ENCODE measurements at regions not wholly inside any gene's neighbourhood (a gene's known extent, or its start where the extent isn't known, plus 50 kb on each side); places are given as distances from the start of the nearest gene placed in this dataset.
A peak's percentile ranks its signal among the peaks of the same experiment; 100 is the strongest.

- no peak overlapping the region for H3K4me3 ChIP-seq (replicated peaks in 1 of 4; ENCODE audit: control extremely low read depth in 1 of 4, insufficient read depth in 1 of 4, low read depth in 3 of 4, low read length in 4 of 4)
- H3K36me3 ChIP-seq (ENCODE audit: control insufficient read depth, insufficient read depth, low read length): peaks cover 1% of the 10 kb centered on the region
- peaks cover 31% of the 10 kb centered on the region for H3K79me2 ChIP-seq (ENCODE audit: control insufficient read depth, insufficient read depth, low read length)
These were observed 102.9 kb downstream of the RPL27A start for GRCh38 chr11:8785457-8785856.

DNA sequence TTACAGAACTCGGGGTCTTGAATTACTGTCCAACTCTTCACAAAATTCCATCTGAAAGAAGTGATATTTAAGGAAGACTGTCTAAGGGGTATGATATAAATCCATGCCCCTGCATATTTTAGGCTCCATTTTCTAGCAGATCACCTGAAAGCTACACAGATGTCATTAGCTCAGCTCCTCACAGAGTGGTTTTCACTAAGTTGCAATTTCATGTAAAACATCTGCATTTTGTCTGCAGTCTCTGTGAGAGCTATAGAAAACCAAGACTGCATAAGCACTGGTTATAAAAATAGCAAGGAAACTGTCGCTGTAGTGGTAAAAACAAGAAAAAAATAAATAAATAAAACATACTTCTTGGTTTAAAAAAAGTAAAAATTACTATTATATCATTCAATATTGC is 103.4 kb downstream of the RPL27A start:
- no peak for DNase-seq (ENCODE audit: low read depth in 2 of 2)
- Histone ChIP-seq H3K79me2 (ENCODE audit: control insufficient read depth, insufficient read depth, low read length) (peaks cover 34% of the 10 kb centered on the region), H3K4me1 (ENCODE audit: control insufficient read depth, extremely low read depth, insufficient read depth, low read length) (no peaks in the 10 kb centered on the region), H3K9me3 (ENCODE audit: control insufficient read depth, insufficient read depth, low read depth, low read length) (no peaks in the 10 kb centered on the region), H3K27ac (ENCODE audit: insufficient read depth, low read length) (no peak overlapping the region), H3K4me2 (ENCODE audit: extremely low read depth, insufficient read depth, low read length) (no peak overlapping the region), H3K27me3 (ENCODE audit: control insufficient read depth, insufficient read depth, low read length) (no peaks in the 10 kb centered on the region), H4K20me1 (ENCODE audit: control insufficient read depth, extremely low read depth, insufficient read depth, low read length) (no peaks in the 10 kb centered on the region), H2AFZ (ENCODE audit: low read length) (no peak overlapping the region), H3K9ac (ENCODE audit: insufficient read depth, low read length) (no peak overlapping the region), H3K4me3 (replicated peaks in 1 of 4; ENCODE audit: control extremely low read depth in 1 of 4, insufficient read depth in 1 of 4, low read depth in 3 of 4, low read length in 4 of 4) (no peak overlapping the region), H3K36me3 (ENCODE audit: control insufficient read depth, insufficient read depth, low read length) (peaks cover 1% of the 10 kb centered on the region)
- TF ChIP-seq EZH2 (IDR thresholded peaks at IDR 0.05; ENCODE audit: low read length, missing control alignments): no peak
- TF ChIP-seq, protein P1, sequence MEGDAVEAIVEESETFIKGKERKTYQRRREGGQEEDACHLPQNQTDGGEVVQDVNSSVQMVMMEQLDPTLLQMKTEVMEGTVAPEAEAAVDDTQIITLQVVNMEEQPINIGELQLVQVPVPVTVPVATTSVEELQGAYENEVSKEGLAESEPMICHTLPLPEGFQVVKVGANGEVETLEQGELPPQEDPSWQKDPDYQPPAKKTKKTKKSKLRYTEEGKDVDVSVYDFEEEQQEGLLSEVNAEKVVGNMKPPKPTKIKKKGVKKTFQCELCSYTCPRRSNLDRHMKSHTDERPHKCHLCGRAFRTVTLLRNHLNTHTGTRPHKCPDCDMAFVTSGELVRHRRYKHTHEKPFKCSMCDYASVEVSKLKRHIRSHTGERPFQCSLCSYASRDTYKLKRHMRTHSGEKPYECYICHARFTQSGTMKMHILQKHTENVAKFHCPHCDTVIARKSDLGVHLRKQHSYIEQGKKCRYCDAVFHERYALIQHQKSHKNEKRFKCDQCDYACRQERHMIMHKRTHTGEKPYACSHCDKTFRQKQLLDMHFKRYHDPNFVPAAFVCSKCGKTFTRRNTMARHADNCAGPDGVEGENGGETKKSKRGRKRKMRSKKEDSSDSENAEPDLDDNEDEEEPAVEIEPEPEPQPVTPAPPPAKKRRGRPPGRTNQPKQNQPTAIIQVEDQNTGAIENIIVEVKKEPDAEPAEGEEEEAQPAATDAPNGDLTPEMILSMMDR (conservative IDR thresholded peaks at IDR 0.05 in 1 of 2, IDR thresholded peaks at IDR 0.05 in 1 of 2; ENCODE audit: low read depth in 1 of 2, low read length in 2 of 2): no peak

More at GRCh38 chr11:8785457-8785856, 102.9 kb downstream of the RPL27A start:
- no peak overlapping the region for H2AFZ ChIP-seq (ENCODE audit: low read length)
- no peak overlapping the region for H3K9ac ChIP-seq (ENCODE audit: insufficient read depth, low read length)
- H4K20me1 ChIP-seq (ENCODE audit: control insufficient read depth, extremely low read depth, insufficient read depth, low read length): no peaks in the 10 kb centered on the region
- H3K27ac ChIP-seq (ENCODE audit: insufficient read depth, low read length): no peak overlapping the region
- peaks cover 2% of the 10 kb centered on the region for H3K4me1 ChIP-seq (ENCODE audit: control insufficient read depth, extremely low read depth, insufficient read depth, low read length)
- TF ChIP-seq, protein P1 (conservative IDR thresholded peaks at IDR 0.05 in 1 of 2, IDR thresholded peaks at IDR 0.05 in 1 of 2; ENCODE audit: low read depth in 1 of 2, low read length in 2 of 2): no peak
- TF ChIP-seq EZH2 (IDR thresholded peaks at IDR 0.05; ENCODE audit: low read length, missing control alignments): no peak
- no peaks in the 10 kb centered on the region for H3K9me3 ChIP-seq (ENCODE audit: control insufficient read depth, insufficient read depth, low read depth, low read length)
- no peaks in the 10 kb centered on the region for H3K27me3 ChIP-seq (ENCODE audit: control insufficient read depth, insufficient read depth, low read length)
- H3K4me2 ChIP-seq (ENCODE audit: extremely low read depth, insufficient read depth, low read length): no peak overlapping the region
- DNase-seq (ENCODE audit: low read depth in 2 of 2): no peak

DNA sequence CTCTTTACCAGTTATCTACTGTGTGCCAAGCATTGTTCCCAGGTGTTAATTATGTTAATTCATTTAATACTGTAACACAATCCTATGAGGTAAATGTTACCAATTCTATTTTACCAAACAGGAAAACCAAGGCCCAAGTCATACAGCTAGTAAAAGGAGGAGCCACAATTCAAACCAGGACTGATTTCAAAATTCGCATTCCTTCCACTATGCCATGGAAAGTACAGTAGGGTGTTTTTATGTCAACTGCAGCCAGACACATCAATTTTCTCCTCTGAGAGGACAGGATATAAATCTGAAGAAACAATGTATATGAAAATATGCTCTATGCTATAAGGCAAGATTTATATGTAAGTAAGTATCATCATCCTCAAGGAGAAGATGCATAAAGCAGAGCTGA is 104.3 kb downstream of the RPL27A start:
- Histone ChIP-seq H3K9me3 (ENCODE audit: control insufficient read depth, insufficient read depth, low read depth, low read length) (no peaks in the 10 kb centered on the region), H3K4me2 (ENCODE audit: extremely low read depth, insufficient read depth, low read length) (no peak overlapping the region), H3K27ac (ENCODE audit: insufficient read depth, low read length) (no peak overlapping the region), H3K9ac (ENCODE audit: insufficient read depth, low read length) (no peak overlapping the region), H3K27me3 (ENCODE audit: control insufficient read depth, insufficient read depth, low read length) (no peaks in the 10 kb centered on the region), H3K4me1 (ENCODE audit: control insufficient read depth, extremely low read depth, insufficient read depth, low read length) (no peaks in the 10 kb centered on the region), H3K36me3 (ENCODE audit: control insufficient read depth, insufficient read depth, low read length) (peaks cover 1% of the 10 kb centered on the region), H3K4me3 (replicated peaks in 1 of 4; ENCODE audit: control extremely low read depth in 1 of 4, insufficient read depth in 1 of 4, low read depth in 3 of 4, low read length in 4 of 4) (no peak overlapping the region), H2AFZ (ENCODE audit: low read length) (no peak overlapping the region), H4K20me1 (ENCODE audit: control insufficient read depth, extremely low read depth, insufficient read depth, low read length) (no peaks in the 10 kb centered on the region), H3K79me2 (ENCODE audit: control insufficient read depth, insufficient read depth, low read length) (peaks cover 32% of the 10 kb centered on the region)
- peak; percentile 20 to 28 for DNase-seq (ENCODE audit: low read depth in 2 of 2)
- TF ChIP-seq, protein P1 (conservative IDR thresholded peaks at IDR 0.05 in 1 of 2, IDR thresholded peaks at IDR 0.05 in 1 of 2; ENCODE audit: low read depth in 1 of 2, low read length in 2 of 2): peak; percentile 21 to 29
- no peak for TF ChIP-seq EZH2 (IDR thresholded peaks at IDR 0.05; ENCODE audit: low read length, missing control alignments)

All from fibroblast of lung (primary cell).